WTC11 (cell line): ENCODE measurements at regions not wholly inside any gene's neighbourhood (a gene's known extent, or its start where the extent isn't known, plus 50 kb on each side); places are given as distances from the start of the nearest gene placed in this dataset.

Source experiments
- ATAC-seq: fragments of 200-7000 bp; cut with Tn5 transposase; 2 replicates; pipeline ENCODE4 v1.10.0; 2021; ENCODE audit warnings: mild to moderate bottlenecking, moderate library complexity
- CTCF ChIA-PET: fragments of 300-600 bp; sonication (Branson Sonifier 250); formaldehyde crosslinking; loops from one replicate; lab custom pipeline; 2021; ENCODE audit warnings: antibody characterized with exemption; lab: Charles Lee
- POLR2A ChIA-PET: fragments of 350-600 bp; sonication (Branson Sonifier 250); formaldehyde crosslinking; loops from one replicate; lab custom pipeline; 2021; ENCODE audit warnings: antibody characterized with exemption; lab: Charles Lee
- DNase-seq: peaks from one replicate; pipeline ENCODE4 v3.0.0; 2021; ENCODE audit warnings: low spot score
- H3K27ac Mint-ChIP-seq: 2 replicates; pipeline ENCODE4 v1.8.0; 2021; ENCODE audit warnings: mixed read lengths
- H3K27me3 Mint-ChIP-seq: 2 replicates; pipeline ENCODE4 v1.8.0; 2021; ENCODE audit warnings: low read depth, mild to moderate bottlenecking, moderate library complexity, mixed read lengths
- H3K36me3 Mint-ChIP-seq: 2 replicates; pipeline ENCODE4 v1.8.0; 2021; ENCODE audit warnings: mixed read lengths
- H3K4me1 Mint-ChIP-seq: 2 replicates; pipeline ENCODE4 v1.8.0; 2022; ENCODE audit warnings: mixed read lengths
- H3K4me3 Mint-ChIP-seq: 2 replicates; pipeline ENCODE4 v1.8.0; 2021; ENCODE audit warnings: mild to moderate bottlenecking, moderate library complexity, mixed read lengths
- H3K9me3 Mint-ChIP-seq: 2 replicates; pipeline ENCODE4 v1.8.0; 2021; ENCODE audit warnings: mixed read lengths
- AFF4 ChIP-seq: sonication (generic); formaldehyde crosslinking; IDR thresholded peaks from 2 replicates; pipeline ENCODE4 v1.8.1; 2023; ENCODE audit warnings: mild to moderate bottlenecking, missing genetic modification reagents, borderline replicate concordance
- ATF3 ChIP-seq: sonication (generic); formaldehyde crosslinking; conservative IDR thresholded peaks from 2 replicates; pipeline ENCODE4 v1.8.1; 2022; ENCODE audit warnings: mild to moderate bottlenecking, missing genetic modification reagents
- ATF6 ChIP-seq: sonication (generic); formaldehyde crosslinking; IDR thresholded peaks from 2 replicates; pipeline ENCODE4 v1.8.1; 2023; ENCODE audit warnings: mild to moderate bottlenecking, missing genetic modification reagents
- CDX4 ChIP-seq: fragments of 250-450 bp; sonication (Bioruptor Pico); IDR thresholded peaks from 2 replicates; pipeline ENCODE4 v1.9.0; 2021; ENCODE audit warnings: moderate library complexity, mild to moderate bottlenecking, inconsistent platforms, borderline replicate concordance
- ERG ChIP-seq: fragments of 250-450 bp; sonication (Bioruptor Pico); IDR thresholded peaks from 2 replicates; pipeline ENCODE4 v1.8.0; 2021; ENCODE audit warnings: mild to moderate bottlenecking
- GRHL2 ChIP-seq: fragments of 250-450 bp; sonication (Bioruptor Pico); IDR thresholded peaks from 2 replicates; pipeline ENCODE4 v1.8.0; 2022; ENCODE audit warnings: mild to moderate bottlenecking, moderate library complexity; ENCODE audit not compliant: insufficient replicate concordance, severe bottlenecking
- GTF2I ChIP-seq: fragments of 250-450 bp; sonication (Bioruptor Pico); conservative IDR thresholded peaks from 2 replicates; pipeline ENCODE4 v1.4.0; 2021; ENCODE audit warnings: mild to moderate bottlenecking
- JUN ChIP-seq: sonication (generic); formaldehyde crosslinking; IDR thresholded peaks from 2 replicates; pipeline ENCODE4 v1.8.0; 2023; ENCODE audit warnings: mild to moderate bottlenecking, missing genetic modification reagents
- KAT7 ChIP-seq: sonication (generic); formaldehyde crosslinking; IDR thresholded peaks from 2 replicates; pipeline ENCODE4 v1.8.1; 2023; ENCODE audit warnings: missing genetic modification reagents, mild to moderate bottlenecking, borderline replicate concordance
- MYBL2 ChIP-seq: sonication (generic); formaldehyde crosslinking; IDR thresholded peaks from 2 replicates; pipeline ENCODE4 v1.8.1; 2023; ENCODE audit warnings: mild to moderate bottlenecking, moderate library complexity, missing genetic modification reagents
- NFE2L1 ChIP-seq: sonication (generic); formaldehyde crosslinking; IDR thresholded peaks from 2 replicates; pipeline ENCODE4 v1.8.1; 2023; ENCODE audit warnings: missing genetic modification reagents
- NR2C2 ChIP-seq: sonication (generic); formaldehyde crosslinking; IDR thresholded peaks from 2 replicates; pipeline ENCODE4 v1.8.0; 2022; ENCODE audit warnings: mild to moderate bottlenecking, missing genetic modification reagents
- SP1 ChIP-seq: sonication (generic); formaldehyde crosslinking; conservative IDR thresholded peaks from 2 replicates; pipeline ENCODE4 v1.8.1; 2022; ENCODE audit warnings: missing genetic modification reagents
- TEAD4 ChIP-seq: sonication (generic); formaldehyde crosslinking; IDR thresholded peaks from 2 replicates; pipeline ENCODE4 v1.8.0; 2022; ENCODE audit warnings: mild to moderate bottlenecking, missing genetic modification reagents
- USF2 ChIP-seq: sonication (generic); formaldehyde crosslinking; IDR thresholded peaks from 2 replicates; pipeline ENCODE4 v1.8.1; 2023; ENCODE audit warnings: mild to moderate bottlenecking, missing genetic modification reagents, moderate library complexity
- ZNF219 ChIP-seq: sonication (generic); formaldehyde crosslinking; IDR thresholded peaks from 2 replicates; pipeline ENCODE4 v1.8.0; 2023; ENCODE audit warnings: missing genetic modification reagents, mild to moderate bottlenecking, borderline replicate concordance
- ZNF317 ChIP-seq: sonication (generic); formaldehyde crosslinking; IDR thresholded peaks from 2 replicates; pipeline ENCODE4 v1.8.1; 2023; ENCODE audit warnings: low read depth, mild to moderate bottlenecking, moderate library complexity, missing genetic modification reagents, borderline replicate concordance
- ZNF423 ChIP-seq: fragments of 250-450 bp; sonication (Bioruptor Pico); IDR thresholded peaks from 2 replicates; pipeline ENCODE4 v2.1.2; 2022; ENCODE audit warnings: mild to moderate bottlenecking, moderate library complexity
- ZNF425 ChIP-seq: fragments of 250-450 bp; sonication (Bioruptor Pico); conservative IDR thresholded peaks from 2 replicates; pipeline ENCODE4 v1.9.0; 2021; ENCODE audit warnings: mild to moderate bottlenecking
- ZNF671 ChIP-seq: fragments of 250-450 bp; sonication (Bioruptor Pico); IDR thresholded peaks from 2 replicates; pipeline ENCODE4 v1.8.0; 2021; ENCODE audit warnings: mild to moderate bottlenecking

GRCh38 chr7:98469088-98469487 is 68.2 kb upstream of the BAIAP2L1 start:
- TF ChIP-seq SP1 (CRISPR knock-in tag) = no peak
- no peak for TF ChIP-seq NFE2L1
- TF ChIP-seq USF2 (CRISPR knock-in tag) = no peak
- TF ChIP-seq MYBL2 (CRISPR knock-in tag) = no peak
- TF ChIP-seq ZNF219 (CRISPR knock-in tag) = no peak
- TF ChIP-seq ZNF317 = no peak
- TF ChIP-seq JUN = no peak
- no peak for TF ChIP-seq GRHL2
- TF ChIP-seq ATF6 (CRISPR knock-in tag) = no peak
- no peak for TF ChIP-seq ERG (CRISPR knock-in tag)
- TF ChIP-seq ZNF423 = no peak
- TF ChIP-seq GTF2I = no peak
- no peak for TF ChIP-seq ZNF671 (CRISPR knock-in tag)
- no peak for TF ChIP-seq AFF4
- TF ChIP-seq ATF3 = no peak
- TF ChIP-seq NR2C2 (CRISPR knock-in tag) = no peak
- no peak for TF ChIP-seq ZNF425 (CRISPR knock-in tag)
- no peak for TF ChIP-seq CDX4 (CRISPR knock-in tag)
- no peak for TF ChIP-seq KAT7 (CRISPR knock-in tag)
- TF ChIP-seq TEAD4 (CRISPR knock-in tag) = no peak
- ChIA-PET CTCF (no interaction called here), POLR2A (no interaction called here)
- Mint-ChIP-seq H3K36me3 (peaks cover 4% of the 10 kb centered on the region; the same call in 1 of the 2 replicates), H3K27ac (no peak overlapping the region), H3K27me3 (peaks cover 26% of the 10 kb centered on the region), H3K9me3 (peaks cover 14% of the 10 kb centered on the region), H3K4me1 (peaks cover 10% of the 10 kb centered on the region), H3K4me3 (no peak overlapping the region)
- no peak for ATAC-seq
- no peak for DNase-seq
